Fibroblast of pulmonary artery (primary cell): ENCODE measurements at regions not wholly inside any gene's neighbourhood (a gene's known extent, or its start where the extent isn't known, plus 50 kb on each side); places are given as distances from the start of the nearest gene placed in this dataset.

Experiments used
- DNase-seq: peaks from one replicate; pipeline ENCODE4 v3.0.0-alpha.2; 2010; ENCODE audit warnings: low read depth
- H3K4me3 ChIP-seq: replicated peaks from 2 replicates; pipeline ENCODE4 v1.5.1; 2011; ENCODE audit warnings: low read depth, mild to moderate bottlenecking, control low read depth, low read length, moderate library complexity
- CTCF ChIP-seq: IDR thresholded peaks from 2 replicates; pipeline ENCODE4 v1.5.1; 2011; ENCODE audit warnings: mild to moderate bottlenecking, control low read depth, low read length, inconsistent platforms; ENCODE audit errors: missing control alignments

GRCh38 chr16:6946106-6946505 is 386.5 kb upstream of the RBFOX1 start:
- no peak for DNase-seq
- no peak overlapping the region for H3K4me3 ChIP-seq
- no peak for TF ChIP-seq CTCF

- no peak for TF ChIP-seq CTCF
- H3K4me3 ChIP-seq: no peak overlapping the region
- DNase-seq: no peak
Observed at GRCh38 chr16:6940968-6941367, 391.7 kb upstream of the RBFOX1 start.

GRCh38 chr16:6937641-6938040 is 395.0 kb upstream of the RBFOX1 start:
- H3K4me3 ChIP-seq: no peak overlapping the region
- no peak for DNase-seq
- no peak for TF ChIP-seq CTCF

- no peak for DNase-seq
Observed at GRCh38 chr16:6932871-6933385, 399.7 kb upstream of the RBFOX1 start.

GRCh38 chr16:6929868-6930267 is 402.8 kb upstream of the RBFOX1 start:
- DNase-seq: no peak
- TF ChIP-seq CTCF: no peak
- H3K4me3 ChIP-seq: no peak overlapping the region

More at GRCh38 chr16:6932871-6933385, 399.7 kb upstream of the RBFOX1 start:
- TF ChIP-seq CTCF: no peak
- H3K4me3 ChIP-seq: no peak overlapping the region

GRCh38 chr16:6926762-6927161 is 405.9 kb upstream of the RBFOX1 start:
- DNase-seq: no peak
- TF ChIP-seq CTCF: no peak
- no peak overlapping the region for H3K4me3 ChIP-seq

- no peak overlapping the region for H3K4me3 ChIP-seq
- TF ChIP-seq CTCF: no peak
- no peak for DNase-seq
Observed at GRCh38 chr16:6926341-6926740, 406.3 kb upstream of the RBFOX1 start.
